ENCODE measurements at regions not wholly inside any gene's neighbourhood (a gene's known extent, or its start where the extent isn't known, plus 50 kb on each side); places are given as distances from the start of the nearest gene placed in this dataset.

DNA sequence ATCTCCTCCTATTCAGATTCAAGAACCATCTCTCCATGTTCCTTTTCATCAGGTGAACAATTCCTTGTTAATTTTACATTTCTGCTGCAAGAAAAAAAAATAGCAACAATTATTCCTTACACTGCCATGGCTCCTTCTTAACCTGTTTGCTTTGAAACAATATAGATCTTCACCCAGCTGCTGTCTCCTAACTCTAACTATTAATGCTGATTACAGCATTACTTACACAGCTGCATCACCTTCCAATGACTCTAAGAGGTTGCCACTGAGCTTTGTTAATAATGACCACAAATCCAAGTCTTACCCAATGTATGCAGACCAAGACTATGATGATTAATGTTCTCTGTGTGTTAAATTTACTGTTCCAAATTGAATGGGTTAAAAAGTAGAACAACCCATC lies 541.4 kb downstream of the TOX3 start:
- Mint-ChIP-seq H3K4me1 (ENCODE audit: low read depth, unreplicated experiment) (peaks cover 26% of the 10 kb centered on the region), H3K27me3 (ENCODE audit: unreplicated experiment) (no peaks in the 10 kb centered on the region), H3K27ac (ENCODE audit: unreplicated experiment) (no peak overlapping the region), H3K9me3 (ENCODE audit: low read depth, unreplicated experiment) (peaks cover 3% of the 10 kb centered on the region), H3K36me3 (ENCODE audit: insufficient read depth, unreplicated experiment) (no peaks in the 10 kb centered on the region), H3K4me3 (ENCODE audit: low read depth, unreplicated experiment) (no peak overlapping the region)
- TF ChIP-seq, protein P1, sequence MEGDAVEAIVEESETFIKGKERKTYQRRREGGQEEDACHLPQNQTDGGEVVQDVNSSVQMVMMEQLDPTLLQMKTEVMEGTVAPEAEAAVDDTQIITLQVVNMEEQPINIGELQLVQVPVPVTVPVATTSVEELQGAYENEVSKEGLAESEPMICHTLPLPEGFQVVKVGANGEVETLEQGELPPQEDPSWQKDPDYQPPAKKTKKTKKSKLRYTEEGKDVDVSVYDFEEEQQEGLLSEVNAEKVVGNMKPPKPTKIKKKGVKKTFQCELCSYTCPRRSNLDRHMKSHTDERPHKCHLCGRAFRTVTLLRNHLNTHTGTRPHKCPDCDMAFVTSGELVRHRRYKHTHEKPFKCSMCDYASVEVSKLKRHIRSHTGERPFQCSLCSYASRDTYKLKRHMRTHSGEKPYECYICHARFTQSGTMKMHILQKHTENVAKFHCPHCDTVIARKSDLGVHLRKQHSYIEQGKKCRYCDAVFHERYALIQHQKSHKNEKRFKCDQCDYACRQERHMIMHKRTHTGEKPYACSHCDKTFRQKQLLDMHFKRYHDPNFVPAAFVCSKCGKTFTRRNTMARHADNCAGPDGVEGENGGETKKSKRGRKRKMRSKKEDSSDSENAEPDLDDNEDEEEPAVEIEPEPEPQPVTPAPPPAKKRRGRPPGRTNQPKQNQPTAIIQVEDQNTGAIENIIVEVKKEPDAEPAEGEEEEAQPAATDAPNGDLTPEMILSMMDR (IDR thresholded peaks at IDR 0.05; ENCODE audit: unreplicated experiment), result no peak
- CTCF ChIA-PET, result no interaction called here
- BruUV-seq (replicated peaks), result no TSS peak
- intact Hi-C loops (cut with micrococcal nuclease; ENCODE audit: unreplicated experiment), result no loop called here
- DNase-seq, result no peak

- no TSS peak for BruUV-seq (replicated peaks)
- intact Hi-C loops (cut with micrococcal nuclease; ENCODE audit: unreplicated experiment), result no loop called here
- CTCF ChIA-PET, result interaction anchor here (0.8 kb wide), 1 partner anchor 10 kb away, joined by 3 read pairs; no protein-coding TSS in a partner anchor
- H3K4me3 Mint-ChIP-seq (ENCODE audit: low read depth, unreplicated experiment), result no peak overlapping the region
- no peaks in the 10 kb centered on the region for H3K27me3 Mint-ChIP-seq (ENCODE audit: unreplicated experiment)
- no peaks in the 10 kb centered on the region for H3K36me3 Mint-ChIP-seq (ENCODE audit: insufficient read depth, unreplicated experiment)
- peaks cover 38% of the 10 kb centered on the region for H3K4me1 Mint-ChIP-seq (ENCODE audit: low read depth, unreplicated experiment)
- peaks cover 4% of the 10 kb centered on the region for H3K9me3 Mint-ChIP-seq (ENCODE audit: low read depth, unreplicated experiment)
- TF ChIP-seq, protein P1 (IDR thresholded peaks at IDR 0.05; ENCODE audit: unreplicated experiment), result no peak
- no peak for DNase-seq
- H3K27ac Mint-ChIP-seq (ENCODE audit: unreplicated experiment), result no peak overlapping the region
Observed at GRCh38 chr16:52004343-52004742, 542.6 kb downstream of the TOX3 start.

- Mint-ChIP-seq H3K27ac (ENCODE audit: unreplicated experiment) (peak overlapping the region; percentile 82), H3K27me3 (ENCODE audit: unreplicated experiment) (no peaks in the 10 kb centered on the region), H3K4me3 (ENCODE audit: low read depth, unreplicated experiment) (peak overlapping the region; percentile 22), H3K9me3 (ENCODE audit: low read depth, unreplicated experiment) (peaks cover 4% of the 10 kb centered on the region), H3K36me3 (ENCODE audit: insufficient read depth, unreplicated experiment) (no peaks in the 10 kb centered on the region), H3K4me1 (ENCODE audit: low read depth, unreplicated experiment) (peaks cover 46% of the 10 kb centered on the region)
- no TSS peak for BruUV-seq (replicated peaks)
- CTCF ChIA-PET, result no interaction called here
- TF ChIP-seq, protein P1 (IDR thresholded peaks at IDR 0.05; ENCODE audit: unreplicated experiment), result no peak
- peak; percentile 27 for DNase-seq
- intact Hi-C loops (cut with micrococcal nuclease; ENCODE audit: unreplicated experiment), result no loop called here
Observed at GRCh38 chr16:52002026-52002425, 544.9 kb downstream of the TOX3 start.

GRCh38 chr16:51996516-51996915 lies 550.4 kb downstream of the TOX3 start:
- TF ChIP-seq, protein P1 (IDR thresholded peaks at IDR 0.05; ENCODE audit: unreplicated experiment), result no peak
- intact Hi-C loops (cut with micrococcal nuclease; ENCODE audit: unreplicated experiment), result loop anchor here (10.0 kb wide), 1 partner anchor 58 kb away; no protein-coding TSS in a partner anchor

More at GRCh38 chr16:51996516-51996915, 550.4 kb downstream of the TOX3 start:
- Mint-ChIP-seq H3K27ac (ENCODE audit: unreplicated experiment) (no peak overlapping the region), H3K9me3 (ENCODE audit: low read depth, unreplicated experiment) (peaks cover 4% of the 10 kb centered on the region), H3K4me1 (ENCODE audit: low read depth, unreplicated experiment) (peaks cover 62% of the 10 kb centered on the region), H3K36me3 (ENCODE audit: insufficient read depth, unreplicated experiment) (peaks cover 9% of the 10 kb centered on the region), H3K27me3 (ENCODE audit: unreplicated experiment) (no peaks in the 10 kb centered on the region), H3K4me3 (ENCODE audit: low read depth, unreplicated experiment) (no peak overlapping the region)
- BruUV-seq (replicated peaks), result no TSS peak
- CTCF ChIA-PET, result no interaction called here
- no peak for DNase-seq

All from Calu3 (cell line).